Stimulated activated CD4-positive, alpha-beta T cell treated with anti-CD3 and anti-CD28 coated beads, Interleukin-12 subunit alpha, Interleukin-12 subunit beta, amount 100 ng/mL, for 24 hours (primary cell): ENCODE measurements at regions not wholly inside any gene's neighbourhood (a gene's known extent, or its start where the extent isn't known, plus 50 kb on each side); places are given as distances from the start of the nearest gene placed in this dataset.
"Not testable (repeated sequence)": the region's sequence is repeated elsewhere in the genome, so short reads cannot be mapped to it uniquely, and the experiment has no call there.

Source experiments
- DNase-seq, 2 experiments: peaks; one replicate each; pipeline ENCODE4 v3.0.0-alpha.2; 2020; ENCODE audit warnings: low read depth in 2 of 2

DNA sequence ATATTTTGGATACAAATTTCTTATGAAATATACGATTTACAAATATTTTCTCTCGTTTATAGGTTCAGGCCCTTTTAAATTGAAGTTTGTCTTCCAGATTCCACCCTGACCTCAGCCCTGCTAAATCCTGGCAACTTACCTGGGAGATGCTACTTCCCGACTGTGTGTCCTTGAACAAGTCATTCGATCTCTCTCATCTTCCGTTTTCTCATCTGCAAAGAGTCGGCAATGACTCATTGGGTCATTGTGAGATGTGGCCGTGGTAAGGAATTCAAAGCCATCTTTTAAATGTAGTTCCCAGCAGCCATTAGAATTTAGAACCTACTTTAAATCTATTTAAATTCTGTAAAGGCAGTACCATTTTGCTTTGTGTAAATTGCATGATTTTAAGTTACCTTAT lies 72.5 kb downstream of the LHX2 start:
- DNase-seq: no peak

GRCh38 chr9:124087226-124087625 lies 75.7 kb downstream of the LHX2 start:
- DNase-seq: no peak

DNA sequence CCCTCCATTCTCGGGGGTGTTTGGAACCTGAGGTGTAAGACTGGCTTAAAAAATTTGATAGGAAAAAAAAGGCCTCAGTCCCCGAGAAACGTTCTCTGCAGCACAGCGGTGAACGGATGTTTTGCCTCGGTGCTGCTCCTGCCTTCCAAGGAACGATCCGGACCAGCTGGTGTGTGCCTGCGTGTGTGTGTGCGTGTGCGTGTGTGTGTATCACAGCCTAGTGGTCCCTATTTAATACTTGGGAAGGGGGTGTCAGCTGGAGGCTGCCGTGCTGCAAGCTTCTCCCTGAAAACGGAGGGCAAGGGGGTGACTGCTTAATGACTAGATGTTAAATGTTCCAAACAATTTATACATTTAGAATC lies 76.9 kb downstream of the LHX2 start:
- no peak for DNase-seq

GRCh38 chr9:124089631-124090488 lies 78.3 kb downstream of the LHX2 start:
- not testable (repeated sequence) for DNase-seq

GRCh38 chr9:124098141-124098905 lies 86.8 kb downstream of the LHX2 start:
- DNase-seq: no peak

DNA sequence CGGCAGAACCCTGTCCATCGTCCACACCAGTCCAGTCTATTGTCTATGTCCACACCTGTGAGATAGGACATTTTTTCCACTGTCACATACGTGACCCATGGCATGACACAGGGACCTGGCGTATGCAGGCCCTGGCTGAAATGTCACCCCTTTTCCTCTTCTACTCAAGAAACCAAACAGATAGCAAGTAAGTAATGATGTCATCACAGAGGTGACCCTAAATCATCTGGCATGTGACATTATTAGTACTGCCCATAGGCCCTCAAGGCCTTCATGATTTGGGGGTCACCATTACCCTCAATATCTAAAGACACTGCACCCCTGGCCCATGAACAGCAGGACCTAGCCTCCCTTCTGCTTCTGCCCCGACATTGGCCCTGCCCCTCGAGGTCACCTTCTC lies 88.3 kb downstream of the LHX2 start:
- no peak for DNase-seq

- DNase-seq: no peak
Measured at GRCh38 chr9:124101215-124101968, 89.8 kb downstream of the LHX2 start.

DNA sequence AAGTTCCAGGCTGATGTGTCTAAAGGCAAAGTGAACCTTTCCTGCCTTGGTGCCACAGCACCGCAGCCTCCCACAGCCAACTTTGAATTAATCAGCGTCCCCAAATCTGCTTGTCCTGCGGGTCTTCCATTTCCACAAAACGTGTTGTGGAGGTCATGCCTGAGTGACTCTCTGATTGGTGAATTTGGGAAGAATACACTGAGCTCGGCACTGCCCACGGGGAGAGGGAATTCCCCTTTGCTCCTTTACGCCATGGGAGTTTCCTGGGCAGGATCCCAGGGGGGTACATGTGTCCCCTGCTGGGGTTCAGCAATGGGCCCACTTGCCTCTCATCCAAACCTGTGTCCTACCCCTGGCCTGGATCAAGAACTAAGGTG lies 90.4 kb downstream of the LHX2 start:
- DNase-seq: no peak

DNA sequence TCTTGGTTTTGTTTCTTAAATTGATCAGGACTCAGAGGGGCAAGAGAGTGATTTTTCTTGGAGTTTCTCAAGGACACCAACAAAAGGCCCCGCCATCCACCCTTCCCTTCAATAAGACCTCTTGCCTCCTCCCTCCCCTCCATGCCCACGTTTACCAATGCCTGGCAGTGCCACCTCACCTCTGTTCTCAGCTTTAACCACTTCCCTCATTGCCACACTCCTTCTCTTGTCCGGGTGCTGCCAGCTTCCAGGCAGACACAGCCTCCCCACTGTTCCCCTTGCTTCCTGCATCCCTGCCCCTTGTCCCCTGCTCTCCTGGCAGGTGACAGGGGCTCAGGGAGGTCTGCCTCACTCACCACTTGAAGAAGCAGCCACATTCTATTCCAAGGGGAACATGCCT lies 90.8 kb downstream of the LHX2 start:
- no peak for DNase-seq

- DNase-seq: no peak
Measured at GRCh38 chr9:124105266-124105665, 93.7 kb downstream of the LHX2 start.

DNA sequence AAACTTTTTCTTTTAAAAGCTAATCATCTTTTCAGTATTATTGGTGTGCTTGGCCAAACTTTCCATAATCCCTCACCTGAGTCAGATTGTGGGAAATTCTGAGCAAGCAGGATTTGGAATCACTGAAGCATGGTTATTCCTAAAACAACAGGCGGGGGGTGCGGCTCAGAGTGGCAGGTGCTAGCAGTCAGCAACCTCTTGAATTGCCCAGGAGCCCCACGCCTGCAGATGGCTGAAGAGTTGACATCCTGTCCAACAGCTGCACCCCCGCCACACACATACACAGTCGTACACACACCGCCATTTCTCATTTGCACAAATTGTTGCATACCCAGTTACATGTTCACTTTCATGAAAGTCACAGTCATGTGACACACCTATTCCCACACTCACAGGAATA lies 96.6 kb downstream of the LHX2 start:
- DNase-seq: no peak

GRCh38 chr9:124110307-124110915 lies 98.8 kb downstream of the LHX2 start:
- peak in 1 of 2 experiments; percentile 36 for DNase-seq

DNA sequence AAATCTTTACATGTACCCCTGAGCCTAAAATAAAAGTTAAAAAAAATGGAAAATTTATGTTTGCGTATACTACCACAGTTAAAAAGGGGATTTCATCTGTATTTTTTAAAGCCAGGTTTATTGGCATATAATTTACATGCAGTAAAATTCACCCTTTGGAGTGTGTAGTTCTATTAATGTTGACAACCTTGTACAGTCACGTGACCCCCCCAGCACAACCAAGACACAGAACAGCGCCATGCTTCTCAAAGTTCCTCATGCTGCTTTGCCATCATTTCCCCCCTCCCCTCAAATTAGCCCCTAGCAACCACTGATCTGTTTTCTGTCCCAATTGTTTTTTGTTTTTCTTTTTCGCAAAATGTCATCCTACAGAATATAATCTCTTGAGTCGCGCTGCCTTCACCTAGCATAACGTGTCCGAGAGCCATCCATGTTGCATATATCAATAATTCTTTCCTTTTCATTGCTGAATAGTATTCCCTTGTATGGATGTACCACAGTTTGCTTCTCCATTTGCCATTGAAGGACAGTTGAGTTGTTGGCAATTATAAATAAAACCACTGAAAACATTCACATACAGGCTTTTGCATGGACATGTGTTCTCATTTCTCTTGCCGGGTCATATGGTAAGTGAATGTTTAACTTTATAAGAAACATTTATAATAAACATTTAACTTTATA lies 105.3 kb downstream of the LHX2 start:
- DNase-seq: no peak

GRCh38 chr9:124118894-124119293 lies 107.3 kb downstream of the LHX2 start:
- DNase-seq: no peak

GRCh38 chr9:124120272-124120671 lies 108.7 kb downstream of the LHX2 start:
- no peak for DNase-seq

DNA sequence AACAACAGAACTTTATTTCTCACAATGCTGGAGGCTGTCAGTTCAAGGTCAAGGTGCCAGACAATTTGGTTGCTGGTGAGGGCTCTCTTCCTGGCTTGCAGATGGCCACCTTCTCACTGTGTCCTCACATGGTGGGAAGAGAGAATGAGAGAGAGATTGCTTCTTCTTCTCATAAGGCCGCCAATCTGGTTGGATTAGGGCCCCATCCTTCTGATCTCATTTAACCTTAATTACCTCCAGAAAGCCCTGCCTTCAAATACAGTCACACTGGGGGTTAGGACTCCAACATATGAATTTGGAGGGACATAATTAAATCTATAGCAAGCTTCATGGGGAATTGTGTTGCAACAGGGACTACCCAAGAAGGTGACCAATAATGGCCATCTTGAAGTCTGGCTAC lies 110.2 kb downstream of the LHX2 start:
- DNase-seq: no peak

- DNase-seq: no peak
Measured at GRCh38 chr9:124122321-124122720, 110.8 kb downstream of the LHX2 start.

DNA sequence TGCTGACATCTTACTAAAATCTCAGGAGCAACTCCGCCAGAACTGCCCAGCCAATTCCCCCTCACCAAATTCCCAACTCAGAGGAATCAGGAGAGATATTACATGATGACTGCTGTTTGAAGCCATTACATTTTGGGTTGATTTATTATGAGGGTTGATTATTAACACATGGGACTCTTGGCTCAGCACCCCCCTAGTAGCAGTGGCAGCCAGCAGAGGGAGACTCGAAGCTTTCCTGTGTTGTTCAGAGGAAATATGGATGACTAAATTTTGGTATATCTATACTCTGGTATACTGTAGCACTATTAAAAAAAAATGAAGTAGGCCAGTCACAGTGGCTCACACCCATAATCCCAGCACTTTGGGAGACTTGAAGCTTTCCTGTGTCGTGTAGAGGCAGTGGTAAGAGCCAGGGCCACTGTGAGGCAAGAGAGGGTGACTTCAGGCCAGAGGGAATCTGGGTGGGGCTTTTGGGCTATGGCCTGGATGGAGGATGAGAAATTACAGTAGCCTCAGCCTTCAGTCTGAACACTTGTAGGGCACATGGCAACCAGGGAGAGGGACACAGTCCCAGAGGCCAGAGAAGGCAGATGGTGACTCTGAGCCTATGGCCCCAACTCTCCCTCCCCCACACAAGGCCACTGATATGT lies 111.4 kb downstream of the LHX2 start:
- DNase-seq: no peak

GRCh38 chr9:124123621-124124020 lies 112.1 kb downstream of the LHX2 start:
- not testable (repeated sequence) for DNase-seq

GRCh38 chr9:124124729-124125650 lies 113.4 kb downstream of the LHX2 start:
- DNase-seq: no peak
